ENCODE measurements at regions not wholly inside any gene's neighbourhood (a gene's known extent, or its start where the extent isn't known, plus 50 kb on each side); places are given as distances from the start of the nearest gene placed in this dataset.

DNA sequence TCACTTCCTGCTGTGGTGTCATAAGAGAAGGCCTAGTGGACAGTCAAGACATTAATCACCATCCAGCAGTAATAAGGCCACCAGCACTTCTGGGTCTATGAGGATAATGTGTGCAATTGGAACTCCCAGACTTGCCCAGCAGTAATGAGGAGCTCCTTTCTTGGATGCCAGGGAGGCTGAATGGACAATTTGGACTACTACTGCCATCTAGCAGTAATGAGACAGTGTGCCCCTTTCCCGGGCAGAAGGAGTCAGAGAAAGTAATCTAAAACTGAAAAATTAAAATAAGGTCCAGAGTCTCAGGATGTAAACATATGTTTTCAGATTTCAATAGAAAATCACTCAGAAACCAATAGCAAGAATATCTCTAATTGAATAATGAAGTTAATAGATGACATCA lies 400.4 kb downstream of the CDC14C start:
- H3K36me3 ChIP-seq (ENCODE audit: control insufficient read depth in 2 of 2, insufficient read depth in 1 of 2, low read length in 2 of 2): no peaks in the 10 kb centered on the region
- H3K4me3 ChIP-seq (ENCODE audit: low read depth, low read length): no peak overlapping the region
- no peak overlapping the region for H3K27ac ChIP-seq (ENCODE audit: extremely low read depth, low read depth, low read length)
- TF ChIP-seq ZNF792 (tag by site-specific recombination; IDR thresholded peaks at IDR 0.05): no peak
- no peak for TF ChIP-seq KLF16 (tag by site-specific recombination; IDR thresholded peaks at IDR 0.05)
- TF ChIP-seq, protein P1, sequence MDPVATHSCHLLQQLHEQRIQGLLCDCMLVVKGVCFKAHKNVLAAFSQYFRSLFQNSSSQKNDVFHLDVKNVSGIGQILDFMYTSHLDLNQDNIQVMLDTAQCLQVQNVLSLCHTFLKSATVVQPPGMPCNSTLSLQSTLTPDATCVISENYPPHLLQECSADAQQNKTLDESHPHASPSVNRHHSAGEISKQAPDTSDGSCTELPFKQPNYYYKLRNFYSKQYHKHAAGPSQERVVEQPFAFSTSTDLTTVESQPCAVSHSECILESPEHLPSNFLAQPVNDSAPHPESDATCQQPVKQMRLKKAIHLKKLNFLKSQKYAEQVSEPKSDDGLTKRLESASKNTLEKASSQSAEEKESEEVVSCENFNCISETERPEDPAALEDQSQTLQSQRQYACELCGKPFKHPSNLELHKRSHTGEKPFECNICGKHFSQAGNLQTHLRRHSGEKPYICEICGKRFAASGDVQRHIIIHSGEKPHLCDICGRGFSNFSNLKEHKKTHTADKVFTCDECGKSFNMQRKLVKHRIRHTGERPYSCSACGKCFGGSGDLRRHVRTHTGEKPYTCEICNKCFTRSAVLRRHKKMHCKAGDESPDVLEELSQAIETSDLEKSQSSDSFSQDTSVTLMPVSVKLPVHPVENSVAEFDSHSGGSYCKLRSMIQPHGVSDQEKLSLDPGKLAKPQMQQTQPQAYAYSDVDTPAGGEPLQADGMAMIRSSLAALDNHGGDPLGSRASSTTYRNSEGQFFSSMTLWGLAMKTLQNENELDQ (tag by site-specific recombination; IDR thresholded peaks at IDR 0.05; ENCODE audit: low read depth): no peak
- TF ChIP-seq ZNF114 (tag by site-specific recombination; IDR thresholded peaks at IDR 0.05): no peak
- TF ChIP-seq ZNF558 (tag by site-specific recombination; IDR thresholded peaks at IDR 0.05): no peak
- TF ChIP-seq, protein P2, sequence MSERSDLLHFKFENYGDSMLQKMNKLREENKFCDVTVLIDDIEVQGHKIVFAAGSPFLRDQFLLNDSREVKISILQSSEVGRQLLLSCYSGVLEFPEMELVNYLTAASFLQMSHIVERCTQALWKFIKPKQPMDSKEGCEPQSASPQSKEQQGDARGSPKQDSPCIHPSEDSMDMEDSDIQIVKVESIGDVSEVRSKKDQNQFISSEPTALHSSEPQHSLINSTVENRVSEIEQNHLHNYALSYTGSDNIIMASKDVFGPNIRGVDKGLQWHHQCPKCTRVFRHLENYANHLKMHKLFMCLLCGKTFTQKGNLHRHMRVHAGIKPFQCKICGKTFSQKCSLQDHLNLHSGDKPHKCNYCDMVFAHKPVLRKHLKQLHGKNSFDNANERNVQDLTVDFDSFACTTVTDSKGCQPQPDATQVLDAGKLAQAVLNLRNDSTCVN (tag by site-specific recombination; optimal IDR thresholded peaks at IDR 0.05): no peak
- no peak for TF ChIP-seq SP7 (tag by site-specific recombination; IDR thresholded peaks at IDR 0.05)
- TF ChIP-seq, protein P3, sequence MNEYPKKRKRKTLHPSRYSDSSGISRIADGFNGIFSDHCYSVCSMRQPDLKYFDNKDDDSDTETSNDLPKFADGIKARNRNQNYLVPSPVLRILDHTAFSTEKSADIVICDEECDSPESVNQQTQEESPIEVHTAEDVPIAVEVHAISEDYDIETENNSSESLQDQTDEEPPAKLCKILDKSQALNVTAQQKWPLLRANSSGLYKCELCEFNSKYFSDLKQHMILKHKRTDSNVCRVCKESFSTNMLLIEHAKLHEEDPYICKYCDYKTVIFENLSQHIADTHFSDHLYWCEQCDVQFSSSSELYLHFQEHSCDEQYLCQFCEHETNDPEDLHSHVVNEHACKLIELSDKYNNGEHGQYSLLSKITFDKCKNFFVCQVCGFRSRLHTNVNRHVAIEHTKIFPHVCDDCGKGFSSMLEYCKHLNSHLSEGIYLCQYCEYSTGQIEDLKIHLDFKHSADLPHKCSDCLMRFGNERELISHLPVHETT (tag by site-specific recombination; IDR thresholded peaks at IDR 0.05): no peak
- TF ChIP-seq ZIC2 (tag by site-specific recombination; IDR thresholded peaks at IDR 0.05): no peak
- no peak for TF ChIP-seq ZNF121 (tag by site-specific recombination; IDR thresholded peaks at IDR 0.05)
- no peak for TF ChIP-seq ZNF624 (tag by site-specific recombination; IDR thresholded peaks at IDR 0.05)
- no peak for TF ChIP-seq ZBTB20 (tag by site-specific recombination; IDR thresholded peaks at IDR 0.05)
- TF ChIP-seq ZNF837 (tag by site-specific recombination; IDR thresholded peaks at IDR 0.05): no peak
- no peaks in the 10 kb centered on the region for H3K9me3 ChIP-seq (ENCODE audit: control insufficient read depth, insufficient read depth, low read depth, low read length)
- no peaks in the 10 kb centered on the region for H3K4me1 ChIP-seq (ENCODE audit: control insufficient read depth, insufficient read depth, low read length)
- ChIA-PET POLR2A (no interaction called here), CTCF (interaction anchor here (0.6 to 0.7 kb wide), 2 partner anchors 76 to 236 kb away, joined by 3 to 4 read pairs; no protein-coding TSS in a partner anchor)

DNA sequence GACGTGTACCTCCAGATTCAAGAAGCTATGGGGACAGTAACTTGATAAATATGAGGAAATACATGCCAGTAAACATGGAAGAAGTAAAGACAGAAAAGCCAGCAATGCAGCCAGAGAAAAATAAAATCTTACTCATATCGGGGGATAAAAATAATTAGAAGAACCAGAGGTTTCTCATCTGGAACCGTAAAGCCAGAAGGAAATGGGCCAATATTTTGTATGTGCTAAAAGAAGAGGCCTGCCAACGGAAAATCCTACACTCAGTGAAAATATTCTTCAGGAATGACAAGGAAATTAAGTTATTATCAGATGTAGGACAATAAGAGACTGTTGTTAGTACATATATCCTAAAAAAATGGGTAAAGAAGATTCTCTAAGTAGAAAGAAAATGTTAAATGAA lies 401.2 kb downstream of the CDC14C start:
- TF ChIP-seq ZNF561 (tag by site-specific recombination; IDR thresholded peaks at IDR 0.05; ENCODE audit: borderline replicate concordance) (no peak), ZEB2 (tag by site-specific recombination; IDR thresholded peaks at IDR 0.05) (no peak), ZNF473 (tag by site-specific recombination; IDR thresholded peaks at IDR 0.05) (no peak), ZNF664 (tag by site-specific recombination; IDR thresholded peaks at IDR 0.05) (no peak)
- TF ChIP-seq, protein P4, sequence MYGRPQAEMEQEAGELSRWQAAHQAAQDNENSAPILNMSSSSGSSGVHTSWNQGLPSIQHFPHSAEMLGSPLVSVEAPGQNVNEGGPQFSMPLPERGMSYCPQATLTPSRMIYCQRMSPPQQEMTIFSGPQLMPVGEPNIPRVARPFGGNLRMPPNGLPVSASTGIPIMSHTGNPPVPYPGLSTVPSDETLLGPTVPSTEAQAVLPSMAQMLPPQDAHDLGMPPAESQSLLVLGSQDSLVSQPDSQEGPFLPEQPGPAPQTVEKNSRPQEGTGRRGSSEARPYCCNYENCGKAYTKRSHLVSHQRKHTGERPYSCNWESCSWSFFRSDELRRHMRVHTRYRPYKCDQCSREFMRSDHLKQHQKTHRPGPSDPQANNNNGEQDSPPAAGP (tag by site-specific recombination; IDR thresholded peaks at IDR 0.05): no peak
- TF ChIP-seq, protein P1 (tag by site-specific recombination; IDR thresholded peaks at IDR 0.05; ENCODE audit: low read depth): no peak

More for the DNA sequence above, 401.2 kb downstream of the CDC14C start:
- no peak overlapping the region for H3K4me3 ChIP-seq (ENCODE audit: low read depth, low read length)
- ChIA-PET POLR2A (no interaction called here), CTCF (no interaction called here)
- no peaks in the 10 kb centered on the region for H3K9me3 ChIP-seq (ENCODE audit: control insufficient read depth, insufficient read depth, low read depth, low read length)
- H3K4me1 ChIP-seq (ENCODE audit: control insufficient read depth, insufficient read depth, low read length): no peaks in the 10 kb centered on the region
- H3K27ac ChIP-seq (ENCODE audit: extremely low read depth, low read depth, low read length): no peak overlapping the region
- H3K36me3 ChIP-seq (ENCODE audit: control insufficient read depth in 2 of 2, insufficient read depth in 1 of 2, low read length in 2 of 2): no peaks in the 10 kb centered on the region

Data from HEK293 (cell line).